ENCODE measurements at regions not wholly inside any gene's neighbourhood (a gene's known extent, or its start where the extent isn't known, plus 50 kb on each side); places are given as distances from the start of the nearest gene placed in this dataset.

GRCh38 chr5:164435576-164435975 lies 930.2 kb downstream of the MAT2B start:
- Mint-ChIP-seq H3K4me3 (no peak overlapping the region), H3K4me1 (no peaks in the 10 kb centered on the region), H3K9me3 (no peaks in the 10 kb centered on the region), H3K27me3 (ENCODE audit: insufficient read depth) (no peaks in the 10 kb centered on the region), H3K27ac (no peak overlapping the region), H3K36me3 (ENCODE audit: low read depth) (no peaks in the 10 kb centered on the region)
- Histone ChIP-seq H3K9me3 (ENCODE audit: control insufficient read depth, low read length) (no peaks in the 10 kb centered on the region), H3K27ac (ENCODE audit: low read depth, low read length) (no peak overlapping the region), H3K27me3 (ENCODE audit: control insufficient read depth, insufficient read depth, low read length, poor library complexity, severe bottlenecking) (no peaks in the 10 kb centered on the region), H3K9ac (ENCODE audit: extremely low read depth, low read length, poor library complexity, severe bottlenecking) (no peak overlapping the region), H3K4me3 (ENCODE audit: low read length) (no peak overlapping the region), H3K4me1 (ENCODE audit: control insufficient read depth, insufficient read depth, low read length) (no peaks in the 10 kb centered on the region), H3K36me3 (ENCODE audit: control insufficient read depth, insufficient read depth, low read length) (no peaks in the 10 kb centered on the region)
- WGBS, 2 experiments (ENCODE audit: insufficient coverage in 1 of 2, insufficient read length in 1 of 2), result 90% methylated on average over 3 of the region's 3 CpGs; no CpG with 5 or more reads in 1 of the 2 experiments
- DNase-seq, result no peak
- TF ChIP-seq CTCF (conservative IDR thresholded peaks at IDR 0.05), result no peak

- Histone ChIP-seq H3K4me1 (ENCODE audit: control insufficient read depth, insufficient read depth, low read length) (no peaks in the 10 kb centered on the region), H3K9ac (ENCODE audit: extremely low read depth, low read length, poor library complexity, severe bottlenecking) (no peak overlapping the region), H3K4me3 (ENCODE audit: low read length) (no peak overlapping the region), H3K9me3 (ENCODE audit: control insufficient read depth, low read length) (no peaks in the 10 kb centered on the region), H3K36me3 (ENCODE audit: control insufficient read depth, insufficient read depth, low read length) (no peaks in the 10 kb centered on the region), H3K27me3 (ENCODE audit: control insufficient read depth, insufficient read depth, low read length, poor library complexity, severe bottlenecking) (no peaks in the 10 kb centered on the region), H3K27ac (ENCODE audit: low read depth, low read length) (no peak overlapping the region)
- Mint-ChIP-seq H3K27me3 (ENCODE audit: insufficient read depth) (no peaks in the 10 kb centered on the region), H3K4me3 (no peak overlapping the region), H3K27ac (no peak overlapping the region), H3K36me3 (ENCODE audit: low read depth) (no peaks in the 10 kb centered on the region), H3K4me1 (no peaks in the 10 kb centered on the region), H3K9me3 (no peaks in the 10 kb centered on the region)
- TF ChIP-seq CTCF (conservative IDR thresholded peaks at IDR 0.05), result no peak
- 94% methylated on average over 1 of the region's 1 CpG; no CpG with 5 or more reads in 1 of the 2 experiments for WGBS, 2 experiments (ENCODE audit: insufficient coverage in 1 of 2, insufficient read length in 1 of 2)
- no peak for DNase-seq
Measured at GRCh38 chr5:164439799-164440198, 934.4 kb downstream of the MAT2B start.

GRCh38 chr5:164449460-164449859 lies 944.0 kb downstream of the MAT2B start:
- Histone ChIP-seq H3K27me3 (ENCODE audit: control insufficient read depth, insufficient read depth, low read length, poor library complexity, severe bottlenecking) (no peaks in the 10 kb centered on the region), H3K27ac (ENCODE audit: low read depth, low read length) (no peak overlapping the region), H3K4me3 (ENCODE audit: low read length) (no peak overlapping the region), H3K36me3 (ENCODE audit: control insufficient read depth, insufficient read depth, low read length) (no peaks in the 10 kb centered on the region), H3K4me1 (ENCODE audit: control insufficient read depth, insufficient read depth, low read length) (no peaks in the 10 kb centered on the region), H3K9me3 (ENCODE audit: control insufficient read depth, low read length) (no peaks in the 10 kb centered on the region), H3K9ac (ENCODE audit: extremely low read depth, low read length, poor library complexity, severe bottlenecking) (no peak overlapping the region)
- no peak overlapping the region for H3K4me3 Mint-ChIP-seq
- no peak for DNase-seq
- WGBS, 2 experiments (ENCODE audit: insufficient coverage in 1 of 2, insufficient read length in 1 of 2), result 89 to 100% methylated on average over 1 of the region's 1 CpG
- H3K4me1 Mint-ChIP-seq, result peaks cover 2% of the 10 kb centered on the region
- no peak for TF ChIP-seq CTCF (conservative IDR thresholded peaks at IDR 0.05)
- no peaks in the 10 kb centered on the region for H3K36me3 Mint-ChIP-seq (ENCODE audit: low read depth)
- H3K9me3 Mint-ChIP-seq, result no peaks in the 10 kb centered on the region
- H3K27ac Mint-ChIP-seq, result no peak overlapping the region
- no peaks in the 10 kb centered on the region for H3K27me3 Mint-ChIP-seq (ENCODE audit: insufficient read depth)

All from endodermal cell (in vitro differentiated cells).